HepG2 (cell line): ENCODE measurements at regions not wholly inside any gene's neighbourhood (a gene's known extent, or its start where the extent isn't known, plus 50 kb on each side); places are given as distances from the start of the nearest gene placed in this dataset.

Experiments
- ATAC-seq: fragments of 200-7000 bp; cut with Tn5 transposase; 3 replicates; pipeline ENCODE4 v1.9.1; 2020; ENCODE audit warnings: mild to moderate bottlenecking, moderate library complexity
- BruUV-seq: library from RNA; stranded (reverse); fragments of 400-500 nt; replicated peaks from 2 replicates; lab custom pipeline; 2021; lab: Mats Ljungman, UMichigan
- CTCF ChIA-PET: fragments of 300-600 bp; formaldehyde crosslinking; extraction: SDS; loops from one replicate; lab custom pipeline; 2021; ENCODE audit warnings: low total read pairs, inconsistent platforms, low intra/inter-chr PET ratio; lab: Yijun Ruan, JAX
- POLR2A ChIA-PET: fragments of 350-600 bp; sonication (Branson Sonifier 250); formaldehyde crosslinking; loops from one replicate; lab custom pipeline; 2020; ENCODE audit warnings: antibody characterized with exemption, inconsistent platforms; lab: Yijun Ruan, JAX
- DNase-seq: peaks from one replicate; pipeline ENCODE4 v3.0.0-alpha.2; 2015; ENCODE audit warnings: low spot score
- FAIRE-seq: peaks from 3 replicates; lab custom pipeline; 2011; peaks lifted over from hg19 to GRCh38; lab: Jason Lieb, UNC
- H2AFZ ChIP-seq: one replicate; pipeline ENCODE4 v1.6.1; 2011; ENCODE audit warnings: low read length, inconsistent platforms
- H3K27ac ChIP-seq: fragments of 300-600 bp; 3 replicates; pipeline ENCODE4 v1.8.0; 2011; ENCODE audit warnings: mixed run types, mild to moderate bottlenecking, mixed read lengths, low read length, inconsistent platforms; ENCODE audit not compliant: insufficient read depth; ENCODE audit errors: extremely low read length
- H3K27me3 ChIP-seq, 2 experiments: fragments of 200-600 bp in 1 of 2; 2 replicates in 1 of 2; 3 replicates in 1 of 2; pipeline versions ENCODE4 v1.6.0 to v1.8.0; 2011; ENCODE audit warnings: low read length in 2 of 2, mild to moderate bottlenecking in 2 of 2, moderate library complexity in 2 of 2, inconsistent platforms in 1 of 2; ENCODE audit not compliant: insufficient read depth in 2 of 2, control insufficient read depth in 1 of 2
- H3K36me3 ChIP-seq, 2 experiments: fragments of 200-600 bp in 1 of 2; replicated peaks in 1 of 2; 2 replicates in 1 of 2; 3 replicates in 1 of 2; pipeline versions ENCODE4 v1.5.1 to v1.8.0; 2011; ENCODE audit warnings: low read length in 2 of 2, inconsistent platforms in 1 of 2; ENCODE audit not compliant: insufficient read depth in 2 of 2, control insufficient read depth in 1 of 2
- H3K4me1 ChIP-seq: 2 replicates; pipeline ENCODE4 v1.5.1; 2012; ENCODE audit warnings: low read length, inconsistent platforms; ENCODE audit not compliant: insufficient read depth
- H3K4me2 ChIP-seq: 2 replicates; pipeline ENCODE4 v1.6.0; 2011; ENCODE audit warnings: low read depth, low read length, inconsistent platforms
- H3K4me3 ChIP-seq, 3 experiments: fragments of 200-600 bp in 1 of 3; sonication (generic), shearing (Covaris generic) in 1 of 3; replicated peaks in 1 of 3; 2 replicates each; pipeline ENCODE4 v1.5.1; 2011 to 2016; ENCODE audit warnings: low read length in 3 of 3, inconsistent platforms in 2 of 3, low read depth in 2 of 3, mild to moderate bottlenecking in 2 of 3, control low read depth in 1 of 3, mixed read lengths in 1 of 3; ENCODE audit not compliant: insufficient read depth in 1 of 3
- H3K79me2 ChIP-seq: one replicate; pipeline ENCODE4 v1.6.1; 2011; ENCODE audit warnings: low read length, inconsistent platforms; ENCODE audit not compliant: insufficient read depth
- H3K9ac ChIP-seq: 2 replicates; pipeline ENCODE4 v1.6.0; 2011; ENCODE audit warnings: mild to moderate bottlenecking, low read depth, low read length, inconsistent platforms; ENCODE audit not compliant: insufficient read depth
- H3K9me3 ChIP-seq: 2 replicates; pipeline ENCODE4 v1.5.1; 2012; ENCODE audit warnings: mild to moderate bottlenecking, low read length
- H4K20me1 ChIP-seq: 2 replicates; pipeline ENCODE4 v1.6.0; 2011; ENCODE audit warnings: inconsistent platforms, mild to moderate bottlenecking, low read length, moderate library complexity; ENCODE audit not compliant: insufficient read depth
- AGO1 ChIP-seq: fragments of 200-400 bp; formaldehyde crosslinking; IDR thresholded peaks from 2 replicates; pipeline ENCODE4 v1.6.1; 2017; ENCODE audit warnings: mild to moderate bottlenecking, low read depth, low read length, moderate library complexity; ENCODE audit not compliant: poor library complexity, severe bottlenecking
- HOXD1 ChIP-seq: sonication (generic); formaldehyde crosslinking; IDR thresholded peaks from 2 replicates; pipeline ENCODE4 v1.5.0; 2020; ENCODE audit warnings: missing genetic modification reagents
- JARID2 ChIP-seq: sonication (generic); formaldehyde crosslinking; IDR thresholded peaks from 2 replicates; pipeline ENCODE4 v1.8.1; 2023; ENCODE audit warnings: missing genetic modification reagents, inconsistent platforms; ENCODE audit not compliant: insufficient replicate concordance
- KDM3A ChIP-seq: IDR thresholded peaks from 2 replicates; pipeline ENCODE4 v1.6.1; 2018; ENCODE audit warnings: low read depth, missing compliant biosample characterization
- NFE2L1 ChIP-seq: sonication (generic); formaldehyde crosslinking; IDR thresholded peaks from 2 replicates; pipeline ENCODE4 v1.4.0; 2020; ENCODE audit warnings: missing genetic modification reagents, mild to moderate bottlenecking, borderline replicate concordance
- POLR2A ChIP-seq, 2 experiments: IDR thresholded peaks; 2 replicates each; pipeline ENCODE4 v1.6.1; 2011; ENCODE audit warnings: low read depth in 2 of 2, low read length in 2 of 2, mild to moderate bottlenecking in 1 of 2, moderate library complexity in 1 of 2; ENCODE audit not compliant: insufficient read depth in 1 of 2
- REXO4 ChIP-seq: sonication (generic); formaldehyde crosslinking; IDR thresholded peaks from 2 replicates; pipeline ENCODE4 v1.8.0; 2022; ENCODE audit warnings: missing genetic modification reagents, mild to moderate bottlenecking, borderline replicate concordance
- SP2 ChIP-seq: sonication (generic); formaldehyde crosslinking; IDR thresholded peaks from 2 replicates; pipeline ENCODE4 v1.5.1; 2020; ENCODE audit warnings: mild to moderate bottlenecking, missing genetic modification reagents
- TFDP1 ChIP-seq: IDR thresholded peaks from 2 replicates; pipeline ENCODE4 v1.6.1; 2016; ENCODE audit warnings: missing compliant biosample characterization, missing genetic modification reagents, borderline replicate concordance
- ZC3H13 ChIP-seq: sonication (generic); formaldehyde crosslinking; IDR thresholded peaks from 2 replicates; pipeline ENCODE4 v1.8.1; 2023; ENCODE audit warnings: mild to moderate bottlenecking, missing genetic modification reagents, moderate library complexity
- ZKSCAN1 ChIP-seq: fragments of 150-350 bp; IDR thresholded peaks from 2 replicates; pipeline ENCODE4 v1.6.1; 2014; ENCODE audit warnings: low read length
- ZNF138 ChIP-seq: sonication (generic); formaldehyde crosslinking; IDR thresholded peaks from 2 replicates; pipeline ENCODE4 v1.5.0; 2020; ENCODE audit warnings: mild to moderate bottlenecking, low read depth, missing genetic modification reagents
- ZNF292 ChIP-seq: sonication (generic); formaldehyde crosslinking; IDR thresholded peaks from 2 replicates; pipeline ENCODE4 v1.8.1; 2022; ENCODE audit warnings: mild to moderate bottlenecking, low read depth, missing genetic modification reagents, borderline replicate concordance
- ZNF543 ChIP-seq: sonication (generic); formaldehyde crosslinking; IDR thresholded peaks from 2 replicates; pipeline ENCODE4 v1.4.0; 2020; ENCODE audit warnings: mild to moderate bottlenecking, missing genetic modification reagents
- ZNF567 ChIP-seq: sonication (generic); formaldehyde crosslinking; IDR thresholded peaks from 2 replicates; pipeline ENCODE4 v1.8.1; 2023; ENCODE audit warnings: mild to moderate bottlenecking, missing genetic modification reagents, borderline replicate concordance
- ZNF644 ChIP-seq: IDR thresholded peaks from 2 replicates; pipeline ENCODE4 v1.6.1; 2016; ENCODE audit warnings: low read depth
- ZNF777 ChIP-seq: sonication (generic); formaldehyde crosslinking; IDR thresholded peaks from 2 replicates; pipeline ENCODE4 v1.4.0; 2020; ENCODE audit warnings: missing genetic modification reagents
- WGBS: methylation state at CpG from one replicate; pipeline ENCODE4 v1.1.6; 2017; ENCODE audit warnings: low lambda C conversion rate; 5-methylcytosine and 5-hydroxymethylcytosine counted together
- in situ Hi-C: cut with HindIII; loops from 2 replicates; pipeline ENCODE4 v1.10.0; 2017; ENCODE audit warnings: low pct_unique_long_range_greater_than_20kb; ENCODE audit not compliant: extremely low pct_ligation_motif_present
- intact Hi-C: fragments of 100-400 bp; cut with micrococcal nuclease; formaldehyde crosslinking; loops from one replicate; pipeline ENCODE4 v1.10.0; 2022; ENCODE audit not compliant: unreplicated experiment
- TF ChIP-seq, protein P1 (sequence below): sonication (generic); formaldehyde crosslinking; IDR thresholded peaks from 2 replicates; pipeline ENCODE4 v1.9.0; 2022; ENCODE audit warnings: low read depth, missing genetic modification reagents
- TF ChIP-seq, protein P2 (sequence below): sonication (generic); formaldehyde crosslinking; IDR thresholded peaks from 2 replicates; pipeline ENCODE4 v1.4.0; 2020; ENCODE audit warnings: missing genetic modification reagents; ENCODE audit errors: not compliant biosample characterization

- Histone ChIP-seq H3K9ac (no peak overlapping the region), H3K27ac (no peak overlapping the region), H4K20me1 (no peaks in the 10 kb centered on the region), H3K36me3 (no peaks in the 10 kb centered on the region), H2AFZ (no peak overlapping the region), H3K4me2 (no peak overlapping the region), H3K4me3 (no peak overlapping the region), H3K4me1 (no peaks in the 10 kb centered on the region), H3K27me3 (no peaks in the 10 kb centered on the region), H3K79me2 (no peaks in the 10 kb centered on the region), H3K9me3 (peaks cover 18% of the 10 kb centered on the region; the same call in 1 of the 2 replicates)
- POLR2A ChIA-PET: no interaction called here
- in situ Hi-C loops (no loop called here), intact Hi-C loops (no loop called here)
- no peak for FAIRE-seq
- whole genome bisulfite sequencing: 3% methylated on average over 6 of the region's 6 CpGs
- no TSS peak for BruUV-seq
- CTCF ChIA-PET: no interaction called here
- TF ChIP-seq ZKSCAN1: no peak
- TF ChIP-seq ZC3H13 (CRISPR knock-in tag): no peak
- no peak for TF ChIP-seq ZNF777
- TF ChIP-seq, protein P1, sequence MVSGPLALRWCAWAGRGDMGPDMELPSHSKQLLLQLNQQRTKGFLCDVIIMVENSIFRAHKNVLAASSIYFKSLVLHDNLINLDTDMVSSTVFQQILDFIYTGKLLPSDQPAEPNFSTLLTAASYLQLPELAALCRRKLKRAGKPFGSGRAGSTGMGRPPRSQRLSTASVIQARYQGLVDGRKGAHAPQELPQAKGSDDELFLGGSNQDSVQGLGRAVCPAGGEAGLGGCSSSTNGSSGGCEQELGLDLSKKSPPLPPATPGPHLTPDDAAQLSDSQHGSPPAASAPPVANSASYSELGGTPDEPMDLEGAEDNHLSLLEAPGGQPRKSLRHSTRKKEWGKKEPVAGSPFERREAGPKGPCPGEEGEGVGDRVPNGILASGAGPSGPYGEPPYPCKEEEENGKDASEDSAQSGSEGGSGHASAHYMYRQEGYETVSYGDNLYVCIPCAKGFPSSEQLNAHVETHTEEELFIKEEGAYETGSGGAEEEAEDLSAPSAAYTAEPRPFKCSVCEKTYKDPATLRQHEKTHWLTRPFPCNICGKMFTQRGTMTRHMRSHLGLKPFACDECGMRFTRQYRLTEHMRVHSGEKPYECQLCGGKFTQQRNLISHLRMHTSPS (CRISPR knock-in tag): no peak
- TF ChIP-seq ZNF543: no peak
- TF ChIP-seq AGO1: no peak
- no peak for TF ChIP-seq KDM3A (CRISPR knock-in tag)
- TF ChIP-seq ZNF644 (CRISPR knock-in tag): no peak
- TF ChIP-seq HOXD1 (CRISPR knock-in tag): no peak
- DNase-seq: no peak
- no peak for ATAC-seq
Measured at GRCh38 chr4:31327031-31327430, 606.9 kb downstream of the PCDH7 start.

GRCh38 chr4:31328932-31329331 is 608.8 kb downstream of the PCDH7 start:
- DNase-seq (no peak), FAIRE-seq (no peak), ATAC-seq (no peak)
- Histone ChIP-seq H3K4me3 (no peak overlapping the region), H3K9me3 (peaks cover 21% of the 10 kb centered on the region; the same call in 1 of the 2 replicates), H3K4me1 (no peaks in the 10 kb centered on the region), H3K27me3 (no peaks in the 10 kb centered on the region), H3K27ac (no peak overlapping the region), H4K20me1 (no peaks in the 10 kb centered on the region), H3K4me2 (no peak overlapping the region), H2AFZ (no peak overlapping the region), H3K79me2 (no peaks in the 10 kb centered on the region), H3K9ac (no peak overlapping the region), H3K36me3 (no peaks in the 10 kb centered on the region)
- intact Hi-C loops: no loop called here
- ChIA-PET CTCF (no interaction called here), POLR2A (no interaction called here)
- in situ Hi-C loops: no loop called here
- 6% methylated on average over 1 of the region's 1 CpG for WGBS
- no TSS peak for BruUV-seq
- no peak for TF ChIP-seq ZNF567 (CRISPR knock-in tag)
- no peak for TF ChIP-seq TFDP1 (CRISPR knock-in tag)
- no peak for TF ChIP-seq SP2
- no peak for TF ChIP-seq ZNF138
- TF ChIP-seq, protein P2, sequence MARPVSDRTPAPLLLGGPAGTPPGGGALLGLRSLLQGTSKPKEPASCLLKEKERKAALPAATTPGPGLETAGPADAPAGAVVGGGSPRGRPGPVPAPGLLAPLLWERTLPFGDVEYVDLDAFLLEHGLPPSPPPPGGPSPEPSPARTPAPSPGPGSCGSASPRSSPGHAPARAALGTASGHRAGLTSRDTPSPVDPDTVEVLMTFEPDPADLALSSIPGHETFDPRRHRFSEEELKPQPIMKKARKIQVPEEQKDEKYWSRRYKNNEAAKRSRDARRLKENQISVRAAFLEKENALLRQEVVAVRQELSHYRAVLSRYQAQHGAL: no peak
- TF ChIP-seq REXO4 (CRISPR knock-in tag): no peak
- no peak for TF ChIP-seq ZNF292 (CRISPR knock-in tag)
- no peak for TF ChIP-seq JARID2 (CRISPR knock-in tag)
- no peak for TF ChIP-seq POLR2A (IDR thresholded peaks at IDR 0.05; ENCODE audit: insufficient read depth in 1 of 2, low read depth in 2 of 2, low read length in 2 of 2)
- no peak for TF ChIP-seq NFE2L1
